DOHH2 (cell line): ENCODE measurements at regions not wholly inside any gene's neighbourhood (a gene's known extent, or its start where the extent isn't known, plus 50 kb on each side); places are given as distances from the start of the nearest gene placed in this dataset.

Experiments
- EZH2phosphoT487 ChIP-seq: fragments of 200-600 bp; sonication (generic); IDR thresholded peaks from 2 replicates; pipeline ENCODE4 v1.6.1; 2017; ENCODE audit warnings: borderline replicate concordance, mild to moderate bottlenecking, antibody characterized with exemption, low read length, moderate library complexity, mixed read lengths
- TF ChIP-seq, protein P1 (sequence below): fragments of 200-600 bp; sonication (generic); IDR thresholded peaks from one replicate; pipeline ENCODE4 v1.5.1; 2014; ENCODE audit warnings: antibody characterized with exemption, mild to moderate bottlenecking, low read depth, low read length; ENCODE audit not compliant: poor library complexity, severe bottlenecking

DNA sequence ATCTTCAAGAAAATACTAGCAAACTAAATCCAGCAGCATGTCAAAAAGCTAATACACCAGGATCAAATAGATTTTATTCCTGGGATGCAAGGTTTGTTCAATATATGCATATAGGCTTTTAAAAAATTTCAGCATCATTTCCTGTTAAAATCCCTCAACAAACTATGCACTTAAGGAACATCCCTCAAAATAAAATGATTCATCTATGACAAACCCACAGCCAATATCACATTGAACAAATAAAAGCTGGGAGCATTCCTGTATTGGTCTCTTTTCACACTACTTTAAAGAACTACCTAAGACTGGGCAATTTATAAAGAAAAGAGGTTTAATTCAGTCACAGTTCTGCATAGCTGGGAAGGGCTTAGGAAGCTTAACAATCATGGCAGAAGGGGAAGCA is 726.7 kb downstream of the GRXCR1 start:
- TF ChIP-seq, protein P1, sequence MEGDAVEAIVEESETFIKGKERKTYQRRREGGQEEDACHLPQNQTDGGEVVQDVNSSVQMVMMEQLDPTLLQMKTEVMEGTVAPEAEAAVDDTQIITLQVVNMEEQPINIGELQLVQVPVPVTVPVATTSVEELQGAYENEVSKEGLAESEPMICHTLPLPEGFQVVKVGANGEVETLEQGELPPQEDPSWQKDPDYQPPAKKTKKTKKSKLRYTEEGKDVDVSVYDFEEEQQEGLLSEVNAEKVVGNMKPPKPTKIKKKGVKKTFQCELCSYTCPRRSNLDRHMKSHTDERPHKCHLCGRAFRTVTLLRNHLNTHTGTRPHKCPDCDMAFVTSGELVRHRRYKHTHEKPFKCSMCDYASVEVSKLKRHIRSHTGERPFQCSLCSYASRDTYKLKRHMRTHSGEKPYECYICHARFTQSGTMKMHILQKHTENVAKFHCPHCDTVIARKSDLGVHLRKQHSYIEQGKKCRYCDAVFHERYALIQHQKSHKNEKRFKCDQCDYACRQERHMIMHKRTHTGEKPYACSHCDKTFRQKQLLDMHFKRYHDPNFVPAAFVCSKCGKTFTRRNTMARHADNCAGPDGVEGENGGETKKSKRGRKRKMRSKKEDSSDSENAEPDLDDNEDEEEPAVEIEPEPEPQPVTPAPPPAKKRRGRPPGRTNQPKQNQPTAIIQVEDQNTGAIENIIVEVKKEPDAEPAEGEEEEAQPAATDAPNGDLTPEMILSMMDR: no peak
- no peak for TF ChIP-seq EZH2phosphoT487
